Right renal cortex interstitium (tissue), 3 donors: ENCODE measurements at regions not wholly inside any gene's neighbourhood (a gene's known extent, or its start where the extent isn't known, plus 50 kb on each side); places are given as distances from the start of the nearest gene placed in this dataset.

ENCODE experiments used
- DNase-seq, 3 donors: peaks; one replicate each; pipeline ENCODE4 v3.0.0-alpha.2; 2013; ENCODE audit warnings: low read depth in 3 of 3, low spot score in 2 of 3

DNA sequence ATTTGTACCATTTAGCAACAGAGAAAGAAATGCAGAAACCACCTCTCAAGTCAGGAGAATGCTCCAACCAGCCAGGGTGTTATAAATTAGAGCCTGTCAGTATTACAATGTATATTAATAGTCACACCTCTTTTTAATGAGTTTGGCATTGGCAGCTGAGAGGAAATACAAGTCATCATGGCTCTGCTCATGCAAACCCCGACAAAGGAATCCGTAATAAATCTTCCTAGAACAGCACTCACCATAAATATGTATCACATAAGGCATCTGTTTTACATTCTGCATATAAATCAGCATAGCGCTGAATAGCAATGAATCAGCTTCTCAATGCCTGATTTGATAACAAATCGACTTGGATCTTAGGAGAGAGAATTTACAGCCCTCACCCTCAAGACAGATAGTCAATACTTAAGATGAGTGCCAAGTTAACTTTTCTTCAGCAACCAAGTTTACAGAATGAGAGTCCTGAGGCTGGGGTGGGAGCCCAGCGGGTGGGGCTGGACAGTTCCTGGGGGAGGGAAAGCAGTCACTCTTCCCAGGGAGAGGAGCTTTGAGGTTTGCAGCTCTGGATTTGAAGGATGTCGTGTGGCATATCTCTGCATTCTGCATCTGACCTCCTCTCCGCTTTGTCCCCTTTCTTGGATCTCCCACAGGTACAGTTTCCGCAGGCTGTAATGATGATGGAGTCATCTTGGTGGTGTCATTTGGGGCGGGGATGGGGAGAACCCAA, 1034.4 kb upstream of the NR2F2 start:
- no peak for DNase-seq

DNA sequence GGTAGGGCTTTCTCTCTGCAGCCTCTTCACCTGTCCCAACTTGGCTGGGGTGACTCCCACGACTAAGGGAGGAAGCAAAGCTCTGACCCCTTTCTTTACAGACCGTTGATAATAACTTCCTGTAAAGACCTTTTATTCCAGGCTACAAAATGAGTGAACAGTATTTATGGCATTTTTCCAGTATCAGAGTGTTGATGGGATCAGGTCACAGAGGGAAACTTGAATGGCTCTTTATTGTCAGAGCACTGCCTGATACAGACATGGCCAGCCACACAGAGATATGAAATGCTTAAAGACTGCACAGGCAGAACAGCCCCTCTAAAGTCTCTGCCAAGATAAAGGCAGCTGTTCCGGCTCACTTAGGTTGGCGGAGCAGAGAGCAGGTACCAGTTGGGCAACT, 1033.9 kb upstream of the NR2F2 start:
- no peak for DNase-seq

- DNase-seq = no peak
These were observed 1031.8 kb upstream of the NR2F2 start for GRCh38 chr15:95298729-95299128.

DNA sequence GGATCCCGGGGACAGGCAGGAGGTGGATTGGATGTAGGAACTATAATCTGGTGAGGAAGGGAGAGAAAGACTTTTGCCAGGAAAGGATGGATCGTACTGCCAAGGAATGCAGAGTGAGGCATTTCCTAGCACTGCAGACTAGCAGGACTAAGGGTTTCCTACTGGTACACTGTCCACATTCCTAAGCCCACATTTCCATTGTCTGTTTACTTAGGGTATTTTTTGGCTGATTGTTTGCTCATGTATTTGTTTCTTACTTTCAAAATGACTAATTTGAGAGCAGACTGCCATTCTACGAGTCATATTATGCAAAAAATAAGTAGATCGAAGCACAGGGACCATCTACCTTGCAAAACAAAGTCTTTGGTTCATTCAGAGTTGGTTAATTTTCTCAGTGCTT, 1029.5 kb upstream of the NR2F2 start:
- DNase-seq = no peak

DNA sequence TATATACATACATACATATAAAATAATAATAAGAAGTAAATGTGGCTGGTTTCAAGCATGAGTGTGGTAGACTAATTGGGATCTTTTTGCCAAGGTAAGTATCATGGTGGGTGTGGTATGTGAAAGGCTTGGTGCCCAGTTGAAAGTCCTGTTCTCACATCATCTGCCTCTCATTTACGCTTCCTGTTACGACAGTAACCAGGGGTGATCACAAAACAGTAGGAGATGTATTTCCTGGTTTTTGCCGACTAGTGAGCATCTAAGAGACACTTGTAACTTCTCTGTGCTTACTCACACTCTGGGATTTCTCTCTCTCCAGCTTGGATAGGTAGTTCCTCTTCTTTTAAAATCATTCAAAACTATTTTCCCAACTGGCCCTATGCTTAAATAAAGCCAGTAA, 1028.3 kb upstream of the NR2F2 start:
- no peak for DNase-seq

DNA sequence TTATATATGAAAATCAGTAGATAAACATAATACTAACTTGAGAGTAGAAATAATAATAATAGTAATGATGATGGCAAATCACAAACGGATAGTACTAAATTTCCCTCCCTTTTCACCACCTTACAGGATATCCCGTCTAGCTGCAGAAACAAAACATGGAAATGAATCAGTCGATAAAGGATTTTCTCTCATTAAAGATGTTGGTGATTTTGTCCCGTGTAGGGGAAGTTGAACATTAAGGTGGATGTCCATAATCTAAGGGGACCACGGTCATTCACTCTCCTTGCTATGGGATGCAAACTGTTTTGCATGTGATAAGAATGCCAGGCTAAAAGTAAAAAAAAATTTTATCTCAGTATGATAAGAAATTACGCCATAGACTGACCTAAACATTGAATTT, 1027.7 kb upstream of the NR2F2 start:
- DNase-seq = no peak

DNA sequence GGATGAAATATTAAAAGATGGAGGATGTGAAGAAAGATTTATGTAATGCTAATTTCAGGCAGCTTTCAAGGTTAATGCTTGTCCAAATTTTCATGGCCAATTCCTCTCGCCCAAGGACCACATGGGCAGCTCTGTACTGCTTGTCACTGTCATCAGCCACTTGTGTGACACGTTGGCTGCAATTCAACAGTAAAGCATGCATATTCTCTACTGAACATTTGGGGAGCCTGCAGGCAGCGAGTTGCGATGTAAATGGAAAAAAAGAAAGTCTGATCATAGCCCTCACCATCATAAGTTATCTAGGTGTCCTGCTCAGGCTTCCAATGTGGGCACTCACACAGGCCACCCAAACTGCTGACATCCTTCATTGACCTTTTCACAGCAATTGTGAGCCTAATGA, 1026.8 kb upstream of the NR2F2 start:
- DNase-seq = no peak

DNA sequence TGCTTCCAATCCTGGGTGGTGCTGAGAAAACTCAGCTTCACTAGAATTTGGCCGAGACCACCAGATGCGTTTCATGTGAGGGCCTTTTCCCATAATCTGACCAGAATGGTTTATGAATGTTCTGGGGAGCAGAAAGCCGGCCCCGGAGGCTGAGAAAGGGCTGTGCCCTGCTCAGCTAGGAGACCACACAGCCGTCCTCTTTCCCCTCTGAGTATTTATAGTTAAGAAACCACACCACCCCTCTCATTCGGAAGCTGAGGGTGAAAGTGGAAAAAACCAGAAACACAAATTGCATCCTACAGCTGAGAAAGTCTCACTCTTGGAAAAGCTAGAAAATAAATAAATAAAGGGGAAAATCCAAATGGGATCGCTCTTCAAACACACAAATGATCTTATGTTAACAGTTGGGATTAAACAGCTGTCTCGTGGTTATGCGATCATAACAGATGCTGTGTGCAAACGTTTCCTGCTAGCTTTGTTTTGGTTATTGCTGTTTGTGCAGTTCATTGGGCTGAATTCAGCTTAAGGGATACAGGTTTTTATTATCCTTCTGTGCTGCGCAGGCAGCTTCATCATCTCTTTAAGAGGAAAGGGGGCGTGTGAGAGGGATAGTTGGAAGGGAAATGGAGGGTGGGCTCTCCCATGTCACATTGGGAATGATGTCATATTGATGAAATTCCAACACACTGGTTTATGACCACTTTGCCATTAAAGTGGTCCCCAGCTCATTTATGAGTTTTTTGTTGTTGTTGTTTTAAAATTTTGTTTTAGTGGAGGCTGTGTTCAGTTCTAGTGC, 1026.2 kb upstream of the NR2F2 start:
- DNase-seq = peak in 1 of 3 donors; percentile 64

DNA sequence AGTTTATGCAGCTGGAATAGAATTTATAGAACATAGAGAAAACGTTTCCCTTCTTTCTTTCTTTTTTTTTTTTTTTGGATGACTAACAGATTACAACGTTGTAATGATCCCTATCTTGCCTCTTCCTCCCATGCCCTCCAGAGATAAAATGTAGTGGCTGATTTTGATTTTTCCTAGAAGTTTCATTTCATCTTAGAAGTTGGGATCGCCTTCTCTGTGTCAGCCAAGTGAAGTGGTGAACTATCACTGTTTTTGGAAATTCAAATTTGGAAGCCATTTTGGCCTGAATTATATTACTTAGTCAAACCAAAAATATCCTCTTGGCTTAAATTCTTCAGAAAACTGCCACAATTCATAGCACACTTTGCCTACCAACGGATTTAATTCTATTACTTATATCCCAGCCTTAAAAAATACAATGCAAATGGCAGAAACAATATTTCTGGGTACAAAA, 1025.5 kb upstream of the NR2F2 start:
- no peak for DNase-seq

GRCh38 chr15:95307115-95307514, 1023.4 kb upstream of the NR2F2 start:
- no peak for DNase-seq

DNA sequence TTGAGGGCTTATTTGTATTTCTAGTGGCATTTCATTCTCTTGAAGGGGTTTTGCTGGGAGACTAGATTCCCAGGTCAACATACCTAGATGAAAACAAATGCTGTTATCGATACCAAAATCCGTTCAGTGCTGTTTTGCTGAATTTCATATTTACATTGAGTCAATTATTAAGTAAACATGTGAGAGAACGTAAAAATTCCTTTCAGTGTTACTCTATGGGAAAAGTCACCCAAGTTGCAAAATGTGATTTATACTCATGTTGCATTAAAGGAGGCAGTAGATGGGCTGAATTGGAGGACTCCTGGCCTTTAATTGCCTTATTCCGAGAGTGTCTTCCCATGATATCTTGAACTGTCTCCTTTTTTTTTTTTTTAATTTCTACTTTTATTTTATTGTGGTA, 1011.3 kb upstream of the NR2F2 start:
- DNase-seq = no peak

DNA sequence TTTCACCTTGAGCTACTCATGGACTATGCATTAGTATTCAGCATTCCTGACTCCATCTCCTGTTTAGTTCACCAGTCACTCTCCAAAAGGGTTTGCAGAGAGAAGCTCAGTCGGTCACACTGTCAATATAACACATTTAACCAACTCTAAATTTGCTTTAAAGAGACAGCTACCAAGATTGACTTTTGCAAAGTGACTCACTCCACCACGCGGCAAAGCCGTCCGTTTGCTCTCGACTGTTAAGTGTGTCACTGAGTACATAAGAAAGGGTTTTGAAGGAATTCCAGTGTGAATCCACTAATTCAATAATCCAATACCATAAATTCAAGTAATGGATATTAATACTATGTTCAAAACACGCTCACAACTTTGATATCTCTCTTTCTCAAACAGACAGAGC, 1006.7 kb upstream of the NR2F2 start:
- DNase-seq = no peak

GRCh38 chr15:95324656-95325055, 1005.8 kb upstream of the NR2F2 start:
- peak in 1 of 3 donors; percentile 45 for DNase-seq

GRCh38 chr15:95325763-95326404, 1004.6 kb upstream of the NR2F2 start:
- no peak for DNase-seq

DNA sequence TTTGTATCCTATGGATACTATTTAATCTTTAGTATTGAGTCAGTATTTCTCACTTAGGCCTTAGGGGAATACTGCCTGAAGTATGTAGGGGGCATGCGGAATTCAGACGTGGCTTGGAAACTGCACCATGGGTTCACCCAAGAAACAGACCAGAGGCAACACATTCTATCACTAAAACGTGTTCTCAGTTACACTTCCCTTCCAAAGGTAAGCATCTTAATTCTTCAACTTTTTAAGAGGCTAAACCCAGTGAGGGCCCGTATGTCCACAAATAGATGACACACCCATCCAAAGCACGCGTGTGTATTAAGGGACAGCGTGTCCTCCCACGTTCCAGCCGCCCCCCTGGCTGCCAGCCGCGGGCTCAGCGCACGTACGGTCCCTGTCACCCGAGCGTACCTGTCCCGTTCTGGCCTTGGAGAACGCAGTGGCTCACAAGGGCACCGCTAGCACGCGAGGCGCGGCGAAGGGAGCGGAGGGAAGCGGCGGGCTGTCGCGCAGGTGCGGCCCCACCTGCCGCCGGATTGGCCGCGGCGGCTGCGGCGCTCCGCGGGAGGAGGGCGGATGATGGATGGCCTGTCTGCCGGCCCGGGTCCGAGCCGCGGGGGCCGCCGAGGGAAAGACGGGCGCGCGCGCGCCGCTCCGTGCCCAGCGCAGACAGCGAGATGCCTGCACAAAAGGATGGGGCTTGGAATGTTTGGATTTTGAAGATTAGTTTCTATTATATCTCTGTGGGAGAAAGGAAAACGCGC, 1003.9 kb upstream of the NR2F2 start:
- no peak for DNase-seq

DNA sequence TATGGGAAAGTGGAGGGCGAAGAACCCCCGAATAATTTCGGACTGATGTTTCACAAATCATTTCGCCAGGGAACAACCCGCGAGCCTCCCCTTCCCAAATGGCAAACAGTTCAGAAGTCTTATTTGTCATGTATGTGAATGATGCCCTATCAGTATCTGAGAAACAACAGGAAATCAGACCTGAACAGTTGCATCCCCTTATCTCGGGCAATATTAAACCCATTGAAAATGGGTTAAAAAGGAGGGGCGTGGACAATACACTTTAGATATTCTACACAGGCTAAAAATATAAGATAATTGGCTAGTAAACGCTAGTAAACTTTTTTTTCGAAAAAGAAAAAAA, 1003.3 kb upstream of the NR2F2 start:
- no peak for DNase-seq

DNA sequence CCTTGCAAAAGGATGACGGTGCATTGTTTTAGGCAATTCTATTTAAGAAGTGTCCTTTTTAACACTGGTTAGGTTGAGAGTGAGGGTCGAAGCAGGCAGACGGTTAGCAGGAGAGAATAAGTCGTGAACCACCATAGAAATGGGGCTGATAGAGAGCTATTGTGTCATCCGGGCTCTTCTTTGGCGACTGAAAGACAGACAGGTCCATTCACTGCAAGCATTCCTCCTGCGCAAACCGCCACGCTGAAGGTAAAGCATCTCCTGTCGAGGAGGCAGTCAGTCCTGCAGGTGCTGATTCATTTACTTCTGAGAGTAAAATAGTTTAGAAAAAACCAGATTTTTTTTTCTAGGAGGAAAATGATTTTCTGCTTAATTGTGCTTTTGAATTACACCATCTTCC, 1002.8 kb upstream of the NR2F2 start:
- DNase-seq = no peak

- no peak for DNase-seq
These were observed 1001.9 kb upstream of the NR2F2 start for GRCh38 chr15:95328559-95328958.

DNA sequence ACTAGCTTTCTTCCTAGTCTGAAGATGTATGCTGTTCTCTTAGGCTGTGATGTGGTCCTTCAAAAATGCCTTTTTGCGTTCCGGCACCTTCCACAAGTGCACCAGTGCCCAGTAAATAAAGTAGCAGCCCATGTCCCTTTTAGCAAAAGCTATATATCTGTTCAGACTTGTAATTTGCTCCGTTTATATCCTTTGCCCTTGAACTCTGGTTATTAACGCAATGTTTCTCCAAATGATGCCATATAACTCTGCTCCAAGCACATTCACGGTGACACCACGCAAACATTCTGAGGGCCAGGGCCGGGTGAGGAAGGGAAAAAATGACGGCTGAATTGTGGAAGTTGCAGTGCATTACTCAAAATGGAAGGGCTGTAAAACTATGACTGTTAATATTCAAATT, 1001.1 kb upstream of the NR2F2 start:
- DNase-seq = no peak

- DNase-seq = no peak
These were observed 988.8 kb upstream of the NR2F2 start for GRCh38 chr15:95341686-95342085.

DNA sequence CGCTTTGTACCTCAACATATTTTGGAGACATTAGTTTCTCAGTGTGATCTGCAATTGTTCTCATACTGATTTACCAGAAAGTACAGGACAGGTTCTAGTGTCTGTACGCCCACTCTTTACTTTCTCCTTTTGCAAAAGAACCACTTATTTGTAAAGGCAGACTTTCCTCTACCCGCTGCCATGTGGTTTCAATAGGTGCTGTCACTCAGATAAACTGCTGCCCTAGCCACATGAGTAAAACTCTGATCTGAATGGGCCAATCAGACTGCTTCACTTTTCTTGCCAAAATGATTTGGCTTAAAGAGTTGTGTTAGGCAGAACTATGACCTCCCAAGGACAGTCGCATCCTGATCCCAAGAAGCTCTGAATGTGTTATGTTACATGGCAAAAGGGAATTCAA, 984.6 kb upstream of the NR2F2 start:
- no peak for DNase-seq
